Sigmoid colon (tissue), 6 donors: ENCODE measurements at regions not wholly inside any gene's neighbourhood (a gene's known extent, or its start where the extent isn't known, plus 50 kb on each side); places are given as distances from the start of the nearest gene placed in this dataset.

Experiments
- DNase-seq: peaks from one replicate; pipeline ENCODE4 v3.0.0-alpha.2; 2019
- H3K27ac ChIP-seq, 4 donors: fragments of 200-600 bp; sonication (generic); one replicate each; pipeline ENCODE4 v1.5.1; 2016 to 2019; ENCODE audit warnings: mild to moderate bottlenecking in 1 of 4
- H3K27me3 ChIP-seq, 3 donors: fragments of 200-600 bp; sonication (generic); one replicate each; pipeline ENCODE4 v1.5.1; 2019; ENCODE audit warnings: mild to moderate bottlenecking in 1 of 3
- H3K36me3 ChIP-seq, 4 donors: fragments of 200-600 bp; sonication (generic); one replicate each; pipeline ENCODE4 v1.5.1; 2016 to 2019
- H3K4me1 ChIP-seq, 4 donors: fragments of 200-600 bp; sonication (generic); one replicate each; pipeline ENCODE4 v1.5.1; 2017 to 2019
- H3K4me3 ChIP-seq, 4 donors: fragments of 200-600 bp; sonication (generic); one replicate each; pipeline ENCODE4 v1.5.1; 2017 to 2019; ENCODE audit warnings: mild to moderate bottlenecking in 2 of 4, moderate library complexity in 1 of 4
- H3K9me3 ChIP-seq, 4 donors: fragments of 200-600 bp in 3 of 4; sonication (generic) in 3 of 4; one replicate each; pipeline versions ENCODE4 v1.5.1 to v1.6.1; 2013 to 2019
- EP300 ChIP-seq, 4 donors: sonication (generic); formaldehyde crosslinking; IDR thresholded peaks; one replicate each; pipeline ENCODE4 v1.6.1; 2017; ENCODE audit warnings: antibody characterized with exemption in 4 of 4
- POLR2A ChIP-seq, 2 donors: fragments of 450-650 bp; IDR thresholded peaks; one replicate each; pipeline ENCODE4 v1.6.1; 2016; ENCODE audit warnings: antibody characterized with exemption in 2 of 2, mild to moderate bottlenecking in 2 of 2, moderate library complexity in 2 of 2
- POLR2AphosphoS5 ChIP-seq, 4 donors: sonication (generic); formaldehyde crosslinking; IDR thresholded peaks; one replicate each; pipeline ENCODE4 v1.6.1; 2017; ENCODE audit warnings: antibody characterized with exemption in 4 of 4
- WGBS, 2 donors: extraction: QIAGEN DNeasy Blood & Tissue Kit; methylation state at CpG; one replicate each; pipeline ENCODE4 v1.1.7; 2013; 5-methylcytosine and 5-hydroxymethylcytosine counted together
- intact Hi-C: fragments of 100-400 bp; cut with DNase I; formaldehyde crosslinking; loops from one replicate; pipeline ENCODE4 v1.15.1; 2023
- TF ChIP-seq, protein P1 (sequence below), 4 experiments: fragments of 450-650 bp in 3 of 4; fragments of 200-600 bp in 1 of 4; IDR thresholded peaks; one replicate each; pipeline ENCODE4 v1.5.1; 2016 to 2019; ENCODE audit warnings: antibody characterized with exemption in 4 of 4, mild to moderate bottlenecking in 3 of 4, moderate library complexity in 2 of 4
- donor health status: healthy with polysubstance abuse.
- donor health status: healthy.

DNA sequence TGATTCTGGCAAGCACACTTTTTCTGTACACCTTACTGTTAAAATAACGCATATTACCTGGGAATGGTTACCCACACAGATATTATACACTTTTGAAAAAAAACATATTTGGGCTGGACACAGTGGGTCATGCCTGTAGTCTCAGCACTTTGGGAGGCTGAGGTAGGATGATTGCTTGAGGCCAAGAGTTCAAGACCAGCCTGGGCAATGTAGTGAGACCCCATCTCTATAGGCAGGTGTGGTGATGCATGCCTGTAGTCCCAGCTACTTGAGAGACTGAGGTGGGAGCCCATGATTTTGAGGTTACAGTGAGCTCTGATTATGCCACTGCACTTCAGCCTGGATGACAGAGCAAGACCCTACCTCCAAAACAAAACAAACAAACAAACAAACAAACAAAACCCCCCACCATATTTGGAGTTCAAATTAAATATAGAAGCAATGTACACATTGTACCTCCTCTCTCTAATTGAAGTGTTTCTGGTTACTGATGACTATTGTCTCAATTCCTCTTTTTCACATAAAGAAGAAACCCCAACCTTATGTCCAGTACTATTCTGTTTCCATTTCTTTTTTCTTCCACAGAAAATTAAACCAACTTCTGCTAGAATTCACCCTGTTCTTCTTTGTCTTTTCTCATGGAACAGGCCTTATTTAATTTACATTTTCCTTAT lies 152.6 kb upstream of the UMPS start:
- 98 to 99% methylated on average over 1 of the region's 1 CpG for WGBS, 2 donors
- DNase-seq: no peak
- Histone ChIP-seq H3K27ac (no peak overlapping the region), H3K27me3 (no peaks in the 10 kb centered on the region), H3K36me3 (no peaks in the 10 kb centered on the region), H3K4me1 (peaks cover 0 to 13% (median 8%) of the 10 kb centered on the region in 4 donors), H3K4me3 (no peak overlapping the region), H3K9me3 (no peaks in the 10 kb centered on the region)
- intact Hi-C loops: no loop called here
- no peak for TF ChIP-seq POLR2AphosphoS5 (IDR thresholded peaks at IDR 0.05)
- no peak for TF ChIP-seq POLR2A (IDR thresholded peaks at IDR 0.05)
- no peak for TF ChIP-seq EP300 (IDR thresholded peaks at IDR 0.05)
- TF ChIP-seq, protein P1, sequence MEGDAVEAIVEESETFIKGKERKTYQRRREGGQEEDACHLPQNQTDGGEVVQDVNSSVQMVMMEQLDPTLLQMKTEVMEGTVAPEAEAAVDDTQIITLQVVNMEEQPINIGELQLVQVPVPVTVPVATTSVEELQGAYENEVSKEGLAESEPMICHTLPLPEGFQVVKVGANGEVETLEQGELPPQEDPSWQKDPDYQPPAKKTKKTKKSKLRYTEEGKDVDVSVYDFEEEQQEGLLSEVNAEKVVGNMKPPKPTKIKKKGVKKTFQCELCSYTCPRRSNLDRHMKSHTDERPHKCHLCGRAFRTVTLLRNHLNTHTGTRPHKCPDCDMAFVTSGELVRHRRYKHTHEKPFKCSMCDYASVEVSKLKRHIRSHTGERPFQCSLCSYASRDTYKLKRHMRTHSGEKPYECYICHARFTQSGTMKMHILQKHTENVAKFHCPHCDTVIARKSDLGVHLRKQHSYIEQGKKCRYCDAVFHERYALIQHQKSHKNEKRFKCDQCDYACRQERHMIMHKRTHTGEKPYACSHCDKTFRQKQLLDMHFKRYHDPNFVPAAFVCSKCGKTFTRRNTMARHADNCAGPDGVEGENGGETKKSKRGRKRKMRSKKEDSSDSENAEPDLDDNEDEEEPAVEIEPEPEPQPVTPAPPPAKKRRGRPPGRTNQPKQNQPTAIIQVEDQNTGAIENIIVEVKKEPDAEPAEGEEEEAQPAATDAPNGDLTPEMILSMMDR (IDR thresholded peaks at IDR 0.05): no peak

DNA sequence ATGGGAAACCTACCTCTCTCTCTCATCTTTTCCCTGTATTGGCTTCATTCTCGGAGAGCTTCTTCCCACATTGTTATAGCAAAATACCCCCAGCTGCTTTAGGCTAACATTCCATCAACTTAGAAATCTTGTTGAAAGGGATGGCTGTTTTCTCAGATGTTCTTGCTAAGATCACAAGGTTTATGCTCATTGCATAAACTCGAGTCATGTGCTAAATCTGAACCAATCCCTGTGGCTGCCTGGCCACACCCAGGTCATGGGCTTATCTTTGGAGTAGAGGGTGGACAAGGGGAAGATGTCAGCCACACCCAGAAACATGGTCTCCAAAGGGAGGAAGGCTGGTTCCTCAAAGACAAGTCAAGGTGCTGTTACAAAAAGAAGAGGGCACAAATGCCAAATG lies 150.6 kb upstream of the UMPS start:
- no peak for DNase-seq
- no peak overlapping the region for H3K27ac ChIP-seq
- intact Hi-C loops: no loop called here
- H3K4me3 ChIP-seq: no peak overlapping the region
- TF ChIP-seq POLR2A (IDR thresholded peaks at IDR 0.05) (no peak), POLR2AphosphoS5 (IDR thresholded peaks at IDR 0.05) (no peak), EP300 (IDR thresholded peaks at IDR 0.05) (no peak)
- TF ChIP-seq, protein P1 (IDR thresholded peaks at IDR 0.05): no peak
- peaks cover 0 to 19% (median 13%) of the 10 kb centered on the region in 4 donors for H3K4me1 ChIP-seq
- 84 to 87% methylated on average over 2 of the region's 2 CpGs for WGBS, 2 donors
- H3K27me3 ChIP-seq: peaks cover 0 to 11% (median 0%) of the 10 kb centered on the region in 3 donors
- no peaks in the 10 kb centered on the region for H3K36me3 ChIP-seq
- H3K9me3 ChIP-seq: no peaks in the 10 kb centered on the region

DNA sequence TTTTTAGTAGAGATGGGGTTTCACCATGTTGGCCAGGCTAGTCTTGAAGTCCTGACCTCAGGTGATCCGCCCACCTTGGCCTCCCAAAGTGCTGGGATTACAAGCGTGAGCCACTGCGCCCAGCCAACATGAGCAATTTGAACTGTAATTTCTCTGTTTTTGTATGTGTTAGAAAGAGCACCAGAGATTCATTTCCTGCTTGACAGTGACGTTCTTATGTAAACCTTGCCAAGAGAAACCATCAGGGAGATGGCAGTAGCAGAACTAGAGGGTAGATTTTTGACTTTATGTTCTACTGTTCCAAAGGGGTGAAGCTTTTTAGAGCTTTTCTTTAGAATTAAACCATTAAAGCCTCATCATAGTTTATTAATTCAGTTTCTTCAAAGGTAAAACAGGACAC lies 148.1 kb upstream of the UMPS start:
- TF ChIP-seq POLR2A (IDR thresholded peaks at IDR 0.05) (no peak), EP300 (IDR thresholded peaks at IDR 0.05) (no peak), POLR2AphosphoS5 (IDR thresholded peaks at IDR 0.05) (no peak)
- TF ChIP-seq, protein P1 (IDR thresholded peaks at IDR 0.05): no peak
- intact Hi-C loops: no loop called here
- Histone ChIP-seq H3K9me3 (no peaks in the 10 kb centered on the region), H3K27me3 (peaks cover 0 to 34% (median 7%) of the 10 kb centered on the region in 3 donors), H3K27ac (no peak overlapping the region), H3K36me3 (no peaks in the 10 kb centered on the region), H3K4me3 (no peak overlapping the region), H3K4me1 (peaks cover 0 to 15% (median 12%) of the 10 kb centered on the region in 4 donors)
- DNase-seq: no peak
- 59 to 70% methylated on average over 4 of the region's 4 CpGs for WGBS, 2 donors

DNA sequence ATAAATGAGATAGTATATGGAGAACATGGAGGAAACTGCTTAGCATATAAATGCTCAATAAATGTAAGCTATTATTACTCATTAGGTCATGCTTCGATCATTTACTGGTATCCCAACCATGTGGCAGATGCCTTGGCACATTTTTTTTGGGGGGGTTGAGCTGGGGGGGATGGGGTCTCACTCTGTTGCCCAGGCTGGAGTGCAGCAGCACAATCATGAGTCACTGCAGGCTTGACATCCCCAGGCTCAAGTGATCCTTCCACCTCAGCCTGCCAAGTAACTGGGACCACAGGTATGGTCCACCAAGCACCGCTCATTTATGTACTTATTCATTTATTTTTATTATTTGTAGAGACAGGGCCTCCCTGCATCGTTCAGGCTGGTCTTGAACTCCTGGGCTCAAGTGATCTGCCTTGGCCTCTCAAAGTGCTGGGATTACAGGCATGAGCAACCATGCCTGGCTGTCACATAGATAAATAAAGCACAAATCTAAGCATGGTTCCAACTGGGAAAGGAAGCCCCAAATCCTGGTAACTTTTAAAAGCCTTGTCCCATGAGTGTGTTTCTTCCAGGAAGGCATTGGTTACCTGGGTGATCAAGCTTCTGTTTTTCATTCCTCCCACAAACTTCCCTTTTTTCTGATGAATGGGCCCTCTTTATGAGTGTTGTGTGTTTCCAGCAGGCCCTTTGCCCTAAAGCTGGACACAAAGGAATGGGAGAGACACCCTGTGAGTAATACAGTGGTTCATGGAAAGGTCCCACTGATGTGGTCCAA lies 147.4 kb upstream of the UMPS start:
- H3K4me3 ChIP-seq: no peak overlapping the region
- peaks cover 0 to 34% (median 7%) of the 10 kb centered on the region in 3 donors for H3K27me3 ChIP-seq
- no peak overlapping the region for H3K27ac ChIP-seq
- no peaks in the 10 kb centered on the region for H3K9me3 ChIP-seq
- 92 to 94% methylated on average over 3 of the region's 3 CpGs for WGBS, 2 donors
- peaks cover 0 to 14% (median 11%) of the 10 kb centered on the region in 4 donors for H3K4me1 ChIP-seq
- no peak for DNase-seq
- intact Hi-C loops: no loop called here
- TF ChIP-seq POLR2A (IDR thresholded peaks at IDR 0.05): no peak
- TF ChIP-seq EP300 (IDR thresholded peaks at IDR 0.05): no peak
- TF ChIP-seq POLR2AphosphoS5 (IDR thresholded peaks at IDR 0.05): no peak
- TF ChIP-seq, protein P1 (IDR thresholded peaks at IDR 0.05): no peak
- H3K36me3 ChIP-seq: no peaks in the 10 kb centered on the region
